ENCODE measurements at regions not wholly inside any gene's neighbourhood (a gene's known extent, or its start where the extent isn't known, plus 50 kb on each side); places are given as distances from the start of the nearest gene placed in this dataset.

GRCh38 chr1:38787041-38787440 is 72.5 kb downstream of the RRAGC start:
- TF ChIP-seq, protein P1, sequence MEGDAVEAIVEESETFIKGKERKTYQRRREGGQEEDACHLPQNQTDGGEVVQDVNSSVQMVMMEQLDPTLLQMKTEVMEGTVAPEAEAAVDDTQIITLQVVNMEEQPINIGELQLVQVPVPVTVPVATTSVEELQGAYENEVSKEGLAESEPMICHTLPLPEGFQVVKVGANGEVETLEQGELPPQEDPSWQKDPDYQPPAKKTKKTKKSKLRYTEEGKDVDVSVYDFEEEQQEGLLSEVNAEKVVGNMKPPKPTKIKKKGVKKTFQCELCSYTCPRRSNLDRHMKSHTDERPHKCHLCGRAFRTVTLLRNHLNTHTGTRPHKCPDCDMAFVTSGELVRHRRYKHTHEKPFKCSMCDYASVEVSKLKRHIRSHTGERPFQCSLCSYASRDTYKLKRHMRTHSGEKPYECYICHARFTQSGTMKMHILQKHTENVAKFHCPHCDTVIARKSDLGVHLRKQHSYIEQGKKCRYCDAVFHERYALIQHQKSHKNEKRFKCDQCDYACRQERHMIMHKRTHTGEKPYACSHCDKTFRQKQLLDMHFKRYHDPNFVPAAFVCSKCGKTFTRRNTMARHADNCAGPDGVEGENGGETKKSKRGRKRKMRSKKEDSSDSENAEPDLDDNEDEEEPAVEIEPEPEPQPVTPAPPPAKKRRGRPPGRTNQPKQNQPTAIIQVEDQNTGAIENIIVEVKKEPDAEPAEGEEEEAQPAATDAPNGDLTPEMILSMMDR (IDR thresholded peaks at IDR 0.05; ENCODE audit: low read length) = no peak
- TF ChIP-seq EZH2 (IDR thresholded peaks at IDR 0.05; ENCODE audit: borderline replicate concordance, low read length) = no peak

Data from OCI-LY1 (cell line).